HCT116 (cell line): ENCODE measurements at regions not wholly inside any gene's neighbourhood (a gene's known extent, or its start where the extent isn't known, plus 50 kb on each side); places are given as distances from the start of the nearest gene placed in this dataset.

ENCODE experiments used
- ATAC-seq: fragments of 200-7000 bp; cut with Tn5 transposase; 2 replicates; pipeline ENCODE4 v1.9.1; 2020; ENCODE audit warnings: mild to moderate bottlenecking, moderate library complexity
- BruUV-seq: library from RNA; stranded (reverse); fragments of 400-500 nt; replicated peaks from 2 replicates; lab custom pipeline; 2021; lab: Mats Ljungman, UMichigan
- CTCF ChIA-PET: fragments of 300-600 bp; sonication (Branson Sonifier 250); formaldehyde crosslinking; loops from one replicate; lab custom pipeline; 2021; ENCODE audit warnings: antibody characterized with exemption; lab: Charles Lee
- POLR2A ChIA-PET: fragments of 300-600, 350-600 bp; sonication (Branson Sonifier 250); formaldehyde crosslinking; loops from one replicate; lab custom pipeline; 2021; ENCODE audit warnings: antibody characterized with exemption; lab: Charles Lee
- RAD21 ChIA-PET, 2 experiments: fragments of 300-600 bp; sonication (Branson Sonifier 250); formaldehyde crosslinking; loops; one replicate each; lab custom pipeline; 2023; ENCODE audit warnings: low total read pairs in 2 of 2; ENCODE audit not compliant: uncharacterized antibody in 2 of 2, unreplicated experiment in 2 of 2, low non-redundant PET in 1 of 2; lab: Charles Lee
- DNase-seq: peaks from one replicate; pipeline ENCODE4 v3.0.0-alpha.2; 2010; ENCODE audit warnings: low read depth, low spot score
- H2AFZ ChIP-seq: fragments of 200-600 bp; shearing (Covaris generic), sonication (generic); 2 replicates; pipeline ENCODE4 v1.6.1; 2017; ENCODE audit warnings: low read depth, mixed run types, mixed read lengths, antibody characterized with exemption, low read length; ENCODE audit not compliant: poor library complexity, severe bottlenecking
- H3K27ac ChIP-seq: 2 replicates; pipeline ENCODE4 v1.5.1; 2012; ENCODE audit warnings: low read depth, low read length
- H3K27me3 ChIP-seq: fragments of 200-600 bp; sonication (generic); 2 replicates; pipeline ENCODE4 v1.6.1; 2016; ENCODE audit warnings: mixed run types, low read length, mixed read lengths; ENCODE audit not compliant: insufficient read depth
- H3K36me3 ChIP-seq, 2 experiments: fragments of 200-500 bp in 1 of 2; fragments of 200-600 bp in 1 of 2; sonication (Bioruptor generic) in 1 of 2; sonication (generic) in 1 of 2; 2 replicates each; pipeline versions ENCODE4 v1.5.1 to v1.6.1; 2014 to 2016; ENCODE audit warnings: low read length in 2 of 2, inconsistent platforms in 1 of 2, mixed read lengths in 1 of 2, mixed run types in 1 of 2; ENCODE audit not compliant: insufficient read depth in 2 of 2, control insufficient read depth in 1 of 2
- H3K4me1 ChIP-seq, 2 experiments: fragments of 200-600 bp in 1 of 2; sonication (generic) in 1 of 2; 2 replicates each; pipeline versions ENCODE4 v1.5.1 to v1.6.1; 2012 to 2017; ENCODE audit warnings: low read length in 2 of 2, inconsistent platforms in 1 of 2, mild to moderate bottlenecking in 1 of 2, mixed read lengths in 1 of 2, mixed run types in 1 of 2, moderate library complexity in 1 of 2; ENCODE audit not compliant: insufficient read depth in 2 of 2, control insufficient read depth in 1 of 2
- H3K4me2 ChIP-seq: fragments of 200-600 bp; sonication (generic); 2 replicates; pipeline ENCODE4 v1.6.1; 2017; ENCODE audit warnings: mixed run types, low read length, mixed read lengths
- H3K4me3 ChIP-seq, 2 experiments: fragments of 200-600 bp in 1 of 2; sonication (generic) in 1 of 2; replicated peaks in 1 of 2; 2 replicates each; pipeline ENCODE4 v1.5.1; 2011 to 2016; ENCODE audit warnings: low read length in 2 of 2, control low read depth in 1 of 2, low read depth in 1 of 2, mild to moderate bottlenecking in 1 of 2, mixed read lengths in 1 of 2, mixed run types in 1 of 2
- H3K79me2 ChIP-seq: fragments of 200-600 bp; sonication (generic); 2 replicates; pipeline ENCODE4 v1.6.1; 2017; ENCODE audit warnings: mild to moderate bottlenecking, mixed run types, low read length, moderate library complexity, mixed read lengths; ENCODE audit not compliant: insufficient read depth
- H3K9ac ChIP-seq: fragments of 200-600 bp; sonication (generic); 2 replicates; pipeline ENCODE4 v1.6.1; 2016; ENCODE audit warnings: low read length, mixed read lengths
- H3K9me2 ChIP-seq: fragments of 200-600 bp; sonication (generic), shearing (Covaris generic); 2 replicates; pipeline ENCODE4 v1.6.1; 2017; ENCODE audit warnings: mixed run types, mild to moderate bottlenecking, moderate library complexity; ENCODE audit not compliant: insufficient read depth
- H3K9me3 ChIP-seq, 2 experiments: fragments of 200-500 bp in 1 of 2; fragments of 200-600 bp in 1 of 2; sonication (Bioruptor generic) in 1 of 2; sonication (generic) in 1 of 2; 2 replicates each; pipeline ENCODE4 v1.6.1; 2014 to 2017; ENCODE audit warnings: low read length in 2 of 2, mixed read lengths in 2 of 2, inconsistent platforms in 1 of 2, low read depth in 1 of 2, mild to moderate bottlenecking in 1 of 2, mixed run types in 1 of 2, moderate library complexity in 1 of 2; ENCODE audit not compliant: control insufficient read depth in 1 of 2, insufficient read depth in 1 of 2
- H4K20me1 ChIP-seq: fragments of 200-600 bp; sonication (generic), shearing (Covaris generic); 2 replicates; pipeline ENCODE4 v1.6.1; 2017; ENCODE audit warnings: mixed run types, mild to moderate bottlenecking, moderate library complexity; ENCODE audit not compliant: insufficient read depth
- CEBPB ChIP-seq: IDR thresholded peaks from 2 replicates; pipeline ENCODE4 v1.6.1; 2012; ENCODE audit warnings: low read depth
- ELF1 ChIP-seq: IDR thresholded peaks from 2 replicates; pipeline ENCODE4 v1.6.1; 2012; ENCODE audit warnings: low read depth, borderline replicate concordance
- EZH2 ChIP-seq: fragments of 200-600 bp; sonication (generic); IDR thresholded peaks from 2 replicates; pipeline ENCODE4 v1.6.1; 2017; ENCODE audit warnings: antibody characterized with exemption, mixed run types
- EZH2phosphoT487 ChIP-seq: fragments of 200-600 bp; IDR thresholded peaks from 2 replicates; pipeline ENCODE4 v1.6.1; 2018; ENCODE audit warnings: antibody characterized with exemption, borderline replicate concordance
- FOSL1 ChIP-seq: IDR thresholded peaks from 2 replicates; pipeline ENCODE4 v1.6.1; 2012; ENCODE audit warnings: low read depth
- JUND ChIP-seq: IDR thresholded peaks from 2 replicates; pipeline ENCODE4 v1.6.1; 2012
- MAX ChIP-seq: IDR thresholded peaks from 2 replicates; pipeline ENCODE4 v1.6.1; 2012
- POLR2A ChIP-seq: IDR thresholded peaks from 2 replicates; pipeline ENCODE4 v1.7.0; 2011; ENCODE audit warnings: borderline replicate concordance; ENCODE audit not compliant: insufficient read depth, insufficient read length; ENCODE audit errors: extremely low read depth
- POLR2AphosphoS5 ChIP-seq: IDR thresholded peaks from 2 replicates; pipeline ENCODE4 v1.6.1; 2011; ENCODE audit warnings: mild to moderate bottlenecking, low read depth, low read length, moderate library complexity
- REST ChIP-seq: IDR thresholded peaks from 2 replicates; pipeline ENCODE4 v1.6.1; 2012; ENCODE audit warnings: low read depth
- SP1 ChIP-seq: IDR thresholded peaks from 2 replicates; pipeline ENCODE4 v1.6.1; 2012; ENCODE audit warnings: low read depth
- TCF7L2 ChIP-seq: IDR thresholded peaks from 2 replicates; pipeline ENCODE4 v1.7.0; 2011; ENCODE audit warnings: borderline replicate concordance, inconsistent platforms; ENCODE audit not compliant: insufficient read depth, insufficient read length; ENCODE audit errors: extremely low read depth
- ZBTB33 ChIP-seq: IDR thresholded peaks from 2 replicates; pipeline ENCODE4 v1.6.1; 2011; ENCODE audit warnings: mild to moderate bottlenecking, low read length, moderate library complexity; ENCODE audit not compliant: insufficient replicate concordance; ENCODE audit errors: extremely low read depth
- ZNF274 ChIP-seq: fragments of 200-500 bp; sonication (Bioruptor generic); IDR thresholded peaks from 2 replicates; pipeline ENCODE4 v1.6.1; 2014; ENCODE audit warnings: mild to moderate bottlenecking, low read depth, low read length, inconsistent platforms
- intact Hi-C: fragments of 100-400 bp; cut with micrococcal nuclease; formaldehyde crosslinking; loops from 2 replicates; pipeline ENCODE4 v1.10.0; 2022
- TF ChIP-seq, protein P1 (sequence below), 3 experiments: fragments of 200-600 bp in 1 of 3; sonication (generic) in 1 of 3; IDR thresholded peaks in 2 of 3; conservative IDR thresholded peaks in 1 of 3; 2 replicates each; pipeline ENCODE4 v1.5.1; 2012 to 2017; ENCODE audit warnings: low read depth in 2 of 3, low read length in 2 of 3, antibody characterized with exemption in 1 of 3, borderline replicate concordance in 1 of 3, control low read depth in 1 of 3, mild to moderate bottlenecking in 1 of 3, mixed read lengths in 1 of 3, mixed run types in 1 of 3, moderate library complexity in 1 of 3; ENCODE audit not compliant: insufficient read depth in 1 of 3

GRCh38 chr12:127310548-127310947, 956.4 kb upstream of the TMEM132C start:
- no peaks in the 10 kb centered on the region for H4K20me1 ChIP-seq

More at GRCh38 chr12:127310548-127310947, 956.4 kb upstream of the TMEM132C start:
- Histone ChIP-seq H3K9me3 (no peaks in the 10 kb centered on the region), H3K79me2 (no peaks in the 10 kb centered on the region), H3K27ac (no peak overlapping the region), H3K4me1 (no peaks in the 10 kb centered on the region), H3K27me3 (no peaks in the 10 kb centered on the region), H3K36me3 (no peaks in the 10 kb centered on the region)
- ChIA-PET RAD21 (no interaction called here), POLR2A (no interaction called here)
- intact Hi-C loops, result no loop called here
- TF ChIP-seq ELF1 (no peak), EZH2phosphoT487 (no peak), JUND (no peak), TCF7L2 (no peak), EZH2 (no peak), POLR2A (no peak), POLR2AphosphoS5 (no peak), ZBTB33 (no peak), CEBPB (no peak), SP1 (no peak), FOSL1 (no peak), MAX (no peak), REST (no peak), ZNF274 (no peak)
- TF ChIP-seq, protein P1, sequence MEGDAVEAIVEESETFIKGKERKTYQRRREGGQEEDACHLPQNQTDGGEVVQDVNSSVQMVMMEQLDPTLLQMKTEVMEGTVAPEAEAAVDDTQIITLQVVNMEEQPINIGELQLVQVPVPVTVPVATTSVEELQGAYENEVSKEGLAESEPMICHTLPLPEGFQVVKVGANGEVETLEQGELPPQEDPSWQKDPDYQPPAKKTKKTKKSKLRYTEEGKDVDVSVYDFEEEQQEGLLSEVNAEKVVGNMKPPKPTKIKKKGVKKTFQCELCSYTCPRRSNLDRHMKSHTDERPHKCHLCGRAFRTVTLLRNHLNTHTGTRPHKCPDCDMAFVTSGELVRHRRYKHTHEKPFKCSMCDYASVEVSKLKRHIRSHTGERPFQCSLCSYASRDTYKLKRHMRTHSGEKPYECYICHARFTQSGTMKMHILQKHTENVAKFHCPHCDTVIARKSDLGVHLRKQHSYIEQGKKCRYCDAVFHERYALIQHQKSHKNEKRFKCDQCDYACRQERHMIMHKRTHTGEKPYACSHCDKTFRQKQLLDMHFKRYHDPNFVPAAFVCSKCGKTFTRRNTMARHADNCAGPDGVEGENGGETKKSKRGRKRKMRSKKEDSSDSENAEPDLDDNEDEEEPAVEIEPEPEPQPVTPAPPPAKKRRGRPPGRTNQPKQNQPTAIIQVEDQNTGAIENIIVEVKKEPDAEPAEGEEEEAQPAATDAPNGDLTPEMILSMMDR (IDR thresholded peaks at IDR 0.05 in 2 of 3, conservative IDR thresholded peaks at IDR 0.05 in 1 of 3; ENCODE audit: borderline replicate concordance in 1 of 3, insufficient read depth in 1 of 3, low read depth in 2 of 3, low read length in 2 of 3), result no peak
- TF ChIP-seq, all 23 proteins: peak for 0
- DNase-seq, result no peak
- Histone ChIP-seq H3K9ac (no peak overlapping the region), H3K4me3 (no peak overlapping the region), H3K9me2 (no peaks in the 10 kb centered on the region), H2AFZ (no peak overlapping the region), H3K4me2 (no peak overlapping the region)
- no peak for ATAC-seq
- BruUV-seq, result no TSS peak
- CTCF ChIA-PET, result no interaction called here
